IMR-90 (cell line): ENCODE measurements at regions not wholly inside any gene's neighbourhood (a gene's known extent, or its start where the extent isn't known, plus 50 kb on each side); places are given as distances from the start of the nearest gene placed in this dataset.

Experiments
- ATAC-seq: fragments of 200-7000 bp; cut with Tn5 transposase; 2 replicates; pipeline ENCODE4 v1.9.1; 2020; ENCODE audit warnings: low read depth, mild to moderate bottlenecking, moderate library complexity
- BruUV-seq: library from RNA; stranded (reverse); fragments of 400-500 nt; replicated peaks from 2 replicates; lab custom pipeline; 2021; lab: Mats Ljungman, UMichigan
- CTCF ChIA-PET: fragments of 300-600 bp; formaldehyde crosslinking; extraction: SDS; loops from one replicate; lab custom pipeline; 2021; ENCODE audit warnings: antibody characterized with exemption; lab: Yijun Ruan, JAX
- POLR2A ChIA-PET: fragments of 300-600 bp; sonication (Branson Sonifier 250); formaldehyde crosslinking; loops from one replicate; lab custom pipeline; 2022; ENCODE audit warnings: antibody characterized with exemption; ENCODE audit not compliant: unreplicated experiment; lab: Charles Lee
- DNase-seq: peaks from one replicate; pipeline ENCODE4 v3.0.0; 2013
- H2AFZ ChIP-seq: replicated peaks from 2 replicates; pipeline ENCODE3; 2013; ENCODE audit warnings: low read length, mild to moderate bottlenecking; ENCODE audit not compliant: poor library complexity
- H2AK5ac ChIP-seq: 2 replicates; pipeline ENCODE4 v1.6.1; 2013; ENCODE audit warnings: low read depth, low read length, inconsistent platforms
- H2AK9ac ChIP-seq: replicated peaks from 2 replicates; pipeline ENCODE3; 2013; ENCODE audit warnings: mild to moderate bottlenecking, low read depth, low read length, moderate library complexity; ENCODE audit not compliant: poor library complexity
- H2BK120ac ChIP-seq: 2 replicates; pipeline ENCODE4 v1.6.1; 2013; ENCODE audit warnings: low read depth, low read length, inconsistent platforms
- H2BK15ac ChIP-seq: 3 replicates; pipeline ENCODE4 v1.6.1; 2013; ENCODE audit warnings: low read depth, low read length, inconsistent platforms
- H2BK20ac ChIP-seq: 2 replicates; pipeline ENCODE4 v1.6.1; 2013; ENCODE audit warnings: low read depth, mild to moderate bottlenecking, inconsistent platforms, low read length, moderate library complexity
- H2BK5ac ChIP-seq: 2 replicates; pipeline ENCODE4 v1.6.1; 2013; ENCODE audit warnings: mild to moderate bottlenecking, low read depth, low read length, inconsistent platforms; ENCODE audit not compliant: poor library complexity, severe bottlenecking
- H3K14ac ChIP-seq: replicated peaks from 2 replicates; pipeline ENCODE4 v1.6.1; 2013; ENCODE audit warnings: low read depth, low read length, inconsistent platforms
- H3K18ac ChIP-seq: 2 replicates; pipeline ENCODE4 v1.6.1; 2013; ENCODE audit warnings: low read depth, low read length, control low read depth
- H3K23ac ChIP-seq: 2 replicates; pipeline ENCODE4 v1.6.1; 2013; ENCODE audit warnings: low read depth, low read length, inconsistent platforms
- H3K27ac ChIP-seq: 2 replicates; pipeline ENCODE4 v1.5.1; 2013; ENCODE audit warnings: mild to moderate bottlenecking, control low read depth, low read length; ENCODE audit not compliant: insufficient read depth
- H3K27me3 ChIP-seq: 2 replicates; pipeline ENCODE4 v1.6.1; 2013; ENCODE audit warnings: low read length; ENCODE audit not compliant: control insufficient read depth, insufficient read depth
- H3K36me3 ChIP-seq: 2 replicates; pipeline ENCODE4 v1.6.1; 2013; ENCODE audit warnings: low read length, mixed read lengths; ENCODE audit not compliant: control insufficient read depth, insufficient read depth
- H3K4ac ChIP-seq: 2 replicates; pipeline ENCODE4 v1.6.1; 2013; ENCODE audit warnings: low read depth, low read length, inconsistent platforms
- H3K4me1 ChIP-seq: 2 replicates; pipeline ENCODE4 v1.6.1; 2013; ENCODE audit warnings: low read length, mixed read lengths; ENCODE audit not compliant: control insufficient read depth, insufficient read depth
- H3K4me2 ChIP-seq: 2 replicates; pipeline ENCODE4 v1.6.1; 2013; ENCODE audit warnings: low read depth, mild to moderate bottlenecking, control low read depth, low read length, moderate library complexity
- H3K4me3 ChIP-seq: 2 replicates; pipeline ENCODE4 v1.5.1; 2013; ENCODE audit warnings: low read depth, mild to moderate bottlenecking, control low read depth, low read length, moderate library complexity; ENCODE audit not compliant: insufficient read depth
- H3K56ac ChIP-seq: 2 replicates; pipeline ENCODE4 v1.6.1; 2013; ENCODE audit warnings: low read length, inconsistent platforms; ENCODE audit not compliant: insufficient read depth; ENCODE audit errors: extremely low read depth
- H3K79me1 ChIP-seq, 2 experiments: 2 replicates each; pipeline ENCODE4 v1.6.1; 2013; ENCODE audit warnings: low read length in 2 of 2, inconsistent platforms in 1 of 2, low read depth in 1 of 2
- H3K9ac ChIP-seq: 2 replicates; pipeline ENCODE4 v1.6.1; 2013; ENCODE audit warnings: low read depth, low read length, control low read depth
- H3K9me1 ChIP-seq: 2 replicates; pipeline ENCODE4 v1.6.1; 2013; ENCODE audit warnings: low read length, inconsistent platforms; ENCODE audit not compliant: insufficient read depth
- H3K9me3 ChIP-seq: 2 replicates; pipeline ENCODE4 v1.6.1; 2013; ENCODE audit warnings: low read length; ENCODE audit not compliant: control insufficient read depth, insufficient read depth
- H4K20me1 ChIP-seq: 2 replicates; pipeline ENCODE4 v1.6.1; 2013; ENCODE audit warnings: low read length, inconsistent platforms; ENCODE audit not compliant: insufficient read depth
- H4K5ac ChIP-seq: 2 replicates; pipeline ENCODE4 v1.6.1; 2013; ENCODE audit warnings: mild to moderate bottlenecking, low read depth, low read length, control low read depth
- H4K8ac ChIP-seq, 2 experiments: 2 replicates each; pipeline ENCODE4 v1.6.1; 2013; ENCODE audit warnings: low read depth in 2 of 2, low read length in 2 of 2, control low read depth in 1 of 2, inconsistent platforms in 1 of 2
- H4K91ac ChIP-seq: 2 replicates; pipeline ENCODE4 v1.6.1; 2013; ENCODE audit warnings: low read depth, low read length, inconsistent platforms; ENCODE audit not compliant: insufficient read depth
- BHLHE40 ChIP-seq: fragments of 150-350 bp; IDR thresholded peaks from 2 replicates; pipeline ENCODE4 v1.6.1; 2016; ENCODE audit warnings: mild to moderate bottlenecking, low read depth, low read length
- CHD1 ChIP-seq: IDR thresholded peaks from 2 replicates; pipeline ENCODE4 v1.6.1; 2012; ENCODE audit warnings: low read depth, low read length, improper control_type of control experiment
- FOS ChIP-seq: fragments of 150-350 bp; IDR thresholded peaks from 2 replicates; pipeline ENCODE4 v1.6.1; 2016; ENCODE audit warnings: low read depth, low read length
- MAFK ChIP-seq: IDR thresholded peaks from 2 replicates; pipeline ENCODE4 v1.6.1; 2012; ENCODE audit warnings: low read depth, low read length, improper control_type of control experiment
- MXI1 ChIP-seq: IDR thresholded peaks from 2 replicates; pipeline ENCODE4 v1.6.1; 2012; ENCODE audit warnings: low read depth, mild to moderate bottlenecking, low read length, moderate library complexity, borderline replicate concordance
- RFX5 ChIP-seq: IDR thresholded peaks from 2 replicates; pipeline ENCODE4 v1.8.0; 2012; ENCODE audit warnings: low read depth, mild to moderate bottlenecking, low read length, moderate library complexity
- WGBS, 2 experiments: methylation state at CpG; one replicate each; pipeline versions ENCODE4 v1.1.5 to v1.1.7; 2013; ENCODE audit warnings: missing lambda C conversion rate in 2 of 2; ENCODE audit not compliant: insufficient read length in 1 of 2; ENCODE audit errors: extremely low coverage in 2 of 2; 5-methylcytosine and 5-hydroxymethylcytosine counted together
- dilution Hi-C: fragments of 300-500 bp; cut with HindIII; formaldehyde crosslinking; loops from one replicate; pipeline ENCODE4 v1.14.3; 2018; ENCODE audit warnings: low sequenced_read_pairs; ENCODE audit not compliant: unreplicated experiment
- in situ Hi-C: fragments of 300-500 bp; cut with MboI; formaldehyde crosslinking; loops from 3 replicates; pipeline ENCODE4 v1.14.3; 2019; ENCODE audit warnings: low sequenced_read_pairs, inconsistent platforms, mixed read lengths
- intact Hi-C: fragments of 100-400 bp; cut with micrococcal nuclease; formaldehyde crosslinking; loops from 2 replicates; pipeline ENCODE4 v1.10.0; 2022
- TF ChIP-seq, protein P1 (sequence below): conservative IDR thresholded peaks from 2 replicates; pipeline ENCODE4 v1.5.1; 2012; ENCODE audit warnings: mild to moderate bottlenecking, low read depth, low read length, improper control_type of control experiment

DNA sequence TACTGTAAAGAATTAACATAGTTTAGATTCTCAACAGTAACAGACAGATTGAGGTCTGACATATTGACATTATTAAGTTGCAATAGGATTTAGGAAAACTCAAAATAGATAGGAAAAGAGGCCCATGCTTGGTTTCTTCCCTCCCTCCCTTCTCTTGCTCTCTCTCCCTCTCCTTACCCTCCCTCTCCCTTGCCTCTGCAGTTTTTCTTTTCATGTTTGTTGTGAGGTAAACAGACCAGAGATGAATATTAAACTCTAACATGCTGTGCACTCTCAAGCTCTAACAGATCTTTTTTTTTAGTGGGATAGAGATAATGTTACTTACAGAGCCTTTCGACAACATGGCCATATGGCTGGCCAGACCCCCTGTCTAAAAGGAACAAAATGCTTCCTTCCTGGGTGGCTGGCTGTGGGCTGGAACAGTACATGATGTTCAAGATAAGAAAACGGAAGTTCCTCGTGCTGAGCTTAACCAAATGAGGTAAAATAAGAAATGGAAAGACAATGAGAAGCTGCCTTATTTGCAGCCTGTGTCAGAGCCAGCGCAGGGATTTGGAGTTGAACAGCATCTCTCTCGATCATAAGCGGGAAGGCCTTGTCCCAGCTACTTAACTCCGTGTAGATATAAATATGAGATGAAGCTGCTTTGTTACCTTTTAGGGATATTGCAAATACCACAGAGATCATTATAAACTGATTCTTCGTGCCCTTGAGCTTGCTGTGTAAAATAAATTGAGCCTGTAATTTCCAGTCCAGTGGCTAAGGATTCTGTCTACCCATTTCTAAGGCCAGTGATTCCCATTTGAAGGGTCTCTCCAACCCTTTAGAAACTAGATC, 391.9 kb upstream of the NPVF start:
- ATAC-seq = no peak
- Histone ChIP-seq H3K18ac (no peak overlapping the region), H2BK20ac (no peak overlapping the region), H3K4me2 (no peak overlapping the region), H3K79me1 (no peaks in the 10 kb centered on the region), H2AK9ac (no peak overlapping the region), H3K27me3 (no peaks in the 10 kb centered on the region), H3K56ac (no peak overlapping the region), H2BK120ac (no peak overlapping the region), H3K9me3 (no peaks in the 10 kb centered on the region), H3K9ac (no peak overlapping the region), H3K27ac (no peak overlapping the region), H3K23ac (no peak overlapping the region), H4K5ac (no peak overlapping the region), H2BK5ac (no peak overlapping the region), H4K8ac (no peak overlapping the region), H3K14ac (no peak overlapping the region), H2AFZ (no peak overlapping the region), H2BK15ac (no peak overlapping the region), H3K9me1 (no peaks in the 10 kb centered on the region), H3K36me3 (no peaks in the 10 kb centered on the region), H4K91ac (no peak overlapping the region), H2AK5ac (no peak overlapping the region), H4K20me1 (no peaks in the 10 kb centered on the region), H3K4me1 (no peaks in the 10 kb centered on the region), H3K4ac (no peak overlapping the region), H3K4me3 (no peak overlapping the region)
- ChIA-PET CTCF (interaction anchor here (1.2 kb wide), 1 partner anchor 55 kb away, joined by 3 read pairs; no protein-coding TSS in a partner anchor), POLR2A (no interaction called here)
- in situ Hi-C loops = no loop called here
- 30% methylated on average over 2 of the region's 8 CpGs; no CpG with 5 or more reads in 1 of the 2 experiments for WGBS, 2 experiments
- no TSS peak for BruUV-seq
- TF ChIP-seq RFX5 (no peak), FOS (no peak), CHD1 (no peak), MAFK (no peak), BHLHE40 (no peak), MXI1 (no peak)
- TF ChIP-seq, protein P1, sequence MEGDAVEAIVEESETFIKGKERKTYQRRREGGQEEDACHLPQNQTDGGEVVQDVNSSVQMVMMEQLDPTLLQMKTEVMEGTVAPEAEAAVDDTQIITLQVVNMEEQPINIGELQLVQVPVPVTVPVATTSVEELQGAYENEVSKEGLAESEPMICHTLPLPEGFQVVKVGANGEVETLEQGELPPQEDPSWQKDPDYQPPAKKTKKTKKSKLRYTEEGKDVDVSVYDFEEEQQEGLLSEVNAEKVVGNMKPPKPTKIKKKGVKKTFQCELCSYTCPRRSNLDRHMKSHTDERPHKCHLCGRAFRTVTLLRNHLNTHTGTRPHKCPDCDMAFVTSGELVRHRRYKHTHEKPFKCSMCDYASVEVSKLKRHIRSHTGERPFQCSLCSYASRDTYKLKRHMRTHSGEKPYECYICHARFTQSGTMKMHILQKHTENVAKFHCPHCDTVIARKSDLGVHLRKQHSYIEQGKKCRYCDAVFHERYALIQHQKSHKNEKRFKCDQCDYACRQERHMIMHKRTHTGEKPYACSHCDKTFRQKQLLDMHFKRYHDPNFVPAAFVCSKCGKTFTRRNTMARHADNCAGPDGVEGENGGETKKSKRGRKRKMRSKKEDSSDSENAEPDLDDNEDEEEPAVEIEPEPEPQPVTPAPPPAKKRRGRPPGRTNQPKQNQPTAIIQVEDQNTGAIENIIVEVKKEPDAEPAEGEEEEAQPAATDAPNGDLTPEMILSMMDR = no peak
- dilution Hi-C loops = no loop called here
- DNase-seq = no peak
- intact Hi-C loops = no loop called here
